ENCODE measurements at regions not wholly inside any gene's neighbourhood (a gene's known extent, or its start where the extent isn't known, plus 50 kb on each side); places are given as distances from the start of the nearest gene placed in this dataset.

DNA sequence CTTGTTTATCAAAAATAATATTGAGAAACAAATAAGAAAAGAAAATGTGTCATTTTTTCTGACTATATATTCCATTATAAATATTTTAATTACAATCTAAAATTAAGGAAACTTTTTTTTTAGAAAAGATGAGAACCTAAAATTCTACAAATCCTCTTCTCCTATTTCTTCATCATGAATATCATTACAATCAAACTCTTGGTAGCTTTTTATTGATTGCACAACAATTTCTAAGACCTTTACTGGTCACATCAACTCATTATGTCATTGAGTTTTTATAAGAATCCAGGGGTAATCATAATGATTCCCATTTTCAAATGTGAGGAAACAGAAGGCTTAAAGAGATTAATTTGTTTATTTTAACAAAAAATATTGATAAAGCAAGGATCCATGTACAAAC is 841.0 kb downstream of the FRK start:
- no peak overlapping the region for H3K4me2 ChIP-seq (replicated peaks; ENCODE audit: extremely low read depth, low read length, poor library complexity, severe bottlenecking)
- no peaks in the 10 kb centered on the region for H3K79me2 ChIP-seq (ENCODE audit: insufficient read depth, low read length)
- no peaks in the 10 kb centered on the region for H3K36me3 ChIP-seq (replicated peaks in 1 of 2; ENCODE audit: control insufficient read depth in 1 of 2, insufficient read depth in 2 of 2, low read length in 2 of 2)
- TF ChIP-seq, protein P1, sequence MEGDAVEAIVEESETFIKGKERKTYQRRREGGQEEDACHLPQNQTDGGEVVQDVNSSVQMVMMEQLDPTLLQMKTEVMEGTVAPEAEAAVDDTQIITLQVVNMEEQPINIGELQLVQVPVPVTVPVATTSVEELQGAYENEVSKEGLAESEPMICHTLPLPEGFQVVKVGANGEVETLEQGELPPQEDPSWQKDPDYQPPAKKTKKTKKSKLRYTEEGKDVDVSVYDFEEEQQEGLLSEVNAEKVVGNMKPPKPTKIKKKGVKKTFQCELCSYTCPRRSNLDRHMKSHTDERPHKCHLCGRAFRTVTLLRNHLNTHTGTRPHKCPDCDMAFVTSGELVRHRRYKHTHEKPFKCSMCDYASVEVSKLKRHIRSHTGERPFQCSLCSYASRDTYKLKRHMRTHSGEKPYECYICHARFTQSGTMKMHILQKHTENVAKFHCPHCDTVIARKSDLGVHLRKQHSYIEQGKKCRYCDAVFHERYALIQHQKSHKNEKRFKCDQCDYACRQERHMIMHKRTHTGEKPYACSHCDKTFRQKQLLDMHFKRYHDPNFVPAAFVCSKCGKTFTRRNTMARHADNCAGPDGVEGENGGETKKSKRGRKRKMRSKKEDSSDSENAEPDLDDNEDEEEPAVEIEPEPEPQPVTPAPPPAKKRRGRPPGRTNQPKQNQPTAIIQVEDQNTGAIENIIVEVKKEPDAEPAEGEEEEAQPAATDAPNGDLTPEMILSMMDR (IDR thresholded peaks at IDR 0.05) = no peak
- H3K9ac ChIP-seq (ENCODE audit: insufficient read depth, low read length, poor library complexity, severe bottlenecking) = no peak overlapping the region
- H3K9me3 Mint-ChIP-seq = peaks cover 7 to 12% (median 8%) of the 10 kb centered on the region in 7 donors
- H3K4me1 Mint-ChIP-seq = no peaks in the 10 kb centered on the region
- no peak overlapping the region for H3K27ac Mint-ChIP-seq
- H4K20me1 ChIP-seq (ENCODE audit: insufficient read depth, low read length) = no peaks in the 10 kb centered on the region
- no peak for DNase-seq
- H3K4me3 ChIP-seq (replicated peaks in 1 of 3; ENCODE audit: low read depth in 2 of 3, low read length in 3 of 3) = no peak overlapping the region
- H3K9me3 ChIP-seq (replicated peaks in 1 of 2; ENCODE audit: control insufficient read depth in 1 of 2, insufficient read depth in 1 of 2, low read length in 2 of 2) = peaks cover 4 to 9% of the 10 kb centered on the region in 2 donors
- no peak overlapping the region for H2AFZ ChIP-seq (ENCODE audit: insufficient read depth, low read depth, low read length, poor library complexity, severe bottlenecking)
- no peaks in the 10 kb centered on the region for H3K4me1 ChIP-seq (ENCODE audit: control insufficient read depth in 1 of 2, insufficient read depth in 2 of 2, low read length in 2 of 2)
- peaks cover 0 to under 1% (median 0%) of the 10 kb centered on the region in 3 donors for H3K27me3 Mint-ChIP-seq (ENCODE audit: low read depth in 3 of 3)
- H3K27ac ChIP-seq (ENCODE audit: low read depth in 1 of 2, low read length in 2 of 2) = no peak overlapping the region
- no peak overlapping the region for H3K4me3 Mint-ChIP-seq
- no peaks in the 10 kb centered on the region for H3K36me3 Mint-ChIP-seq
- H3K27me3 ChIP-seq (ENCODE audit: control insufficient read depth in 2 of 2, insufficient read depth in 2 of 2, low read length in 2 of 2) = no peaks in the 10 kb centered on the region
- intact Hi-C loops (cut with micrococcal nuclease) = no loop called here

DNA sequence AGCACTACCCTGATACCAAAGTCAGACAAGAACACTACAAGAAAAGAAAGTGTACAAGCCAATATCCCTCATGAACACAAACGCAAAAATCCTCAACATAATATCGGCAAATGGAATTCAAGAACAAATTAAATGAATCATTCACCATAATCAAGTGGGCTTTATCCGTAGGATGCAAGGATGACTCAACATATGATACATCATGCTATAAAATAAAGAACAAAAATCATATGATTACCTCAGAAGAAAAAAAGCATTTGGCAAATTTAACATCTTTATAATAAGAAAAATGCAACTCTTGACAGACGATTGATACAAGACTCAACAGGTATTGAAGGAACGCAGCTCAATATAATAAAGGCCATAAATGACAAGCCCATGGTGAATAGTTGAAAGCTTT is 843.9 kb downstream of the FRK start:
- no peak for DNase-seq
- H3K4me2 ChIP-seq (replicated peaks; ENCODE audit: extremely low read depth, low read length, poor library complexity, severe bottlenecking) = no peak overlapping the region
- TF ChIP-seq, protein P1 (IDR thresholded peaks at IDR 0.05) = no peak
- H4K20me1 ChIP-seq (ENCODE audit: insufficient read depth, low read length) = no peaks in the 10 kb centered on the region
- Mint-ChIP-seq H3K36me3 (no peaks in the 10 kb centered on the region), H3K9me3 (peaks cover 0 to 5% (median 3%) of the 10 kb centered on the region in 7 donors), H3K4me1 (no peaks in the 10 kb centered on the region), H3K27me3 (ENCODE audit: low read depth in 3 of 3) (no peaks in the 10 kb centered on the region), H3K4me3 (no peak overlapping the region), H3K27ac (no peak overlapping the region)
- H3K27me3 ChIP-seq (ENCODE audit: control insufficient read depth in 2 of 2, insufficient read depth in 2 of 2, low read length in 2 of 2) = no peaks in the 10 kb centered on the region
- intact Hi-C loops (cut with micrococcal nuclease) = no loop called here
- H3K36me3 ChIP-seq (replicated peaks in 1 of 2; ENCODE audit: control insufficient read depth in 1 of 2, insufficient read depth in 2 of 2, low read length in 2 of 2) = no peaks in the 10 kb centered on the region
- H3K27ac ChIP-seq (ENCODE audit: low read depth in 1 of 2, low read length in 2 of 2) = no peak overlapping the region
- no peaks in the 10 kb centered on the region for H3K9me3 ChIP-seq (replicated peaks in 1 of 2; ENCODE audit: control insufficient read depth in 1 of 2, insufficient read depth in 1 of 2, low read length in 2 of 2)
- H3K79me2 ChIP-seq (ENCODE audit: insufficient read depth, low read length) = no peaks in the 10 kb centered on the region
- H3K4me3 ChIP-seq (replicated peaks in 1 of 3; ENCODE audit: low read depth in 2 of 3, low read length in 3 of 3) = no peak overlapping the region
- no peaks in the 10 kb centered on the region for H3K4me1 ChIP-seq (ENCODE audit: control insufficient read depth in 1 of 2, insufficient read depth in 2 of 2, low read length in 2 of 2)
- no peak overlapping the region for H3K9ac ChIP-seq (ENCODE audit: insufficient read depth, low read length, poor library complexity, severe bottlenecking)
- no peak overlapping the region for H2AFZ ChIP-seq (ENCODE audit: insufficient read depth, low read depth, low read length, poor library complexity, severe bottlenecking)
- 90% methylated on average over 2 of the region's 5 CpGs for WGBS (ENCODE audit: insufficient coverage)
